ENCODE measurements at regions not wholly inside any gene's neighbourhood (a gene's known extent, or its start where the extent isn't known, plus 50 kb on each side); places are given as distances from the start of the nearest gene placed in this dataset.

GRCh38 chr1:186532466-186532865 lies 71.6 kb upstream of the PDC start:
- TF ChIP-seq CTCF (conservative IDR thresholded peaks at IDR 0.05 in 1 of 2, IDR thresholded peaks at IDR 0.05 in 1 of 2; ENCODE audit: low read depth in 1 of 2, low read length in 2 of 2), result no peak
- no peak for TF ChIP-seq EZH2 (IDR thresholded peaks at IDR 0.05; ENCODE audit: low read length, missing control alignments)

Measured in fibroblast of lung (primary cell).